WERI-Rb-1 (cell line): ENCODE measurements at regions not wholly inside any gene's neighbourhood (a gene's known extent, or its start where the extent isn't known, plus 50 kb on each side); places are given as distances from the start of the nearest gene placed in this dataset.

Experiments
- DNase-seq: peaks from one replicate; pipeline ENCODE4 v3.0.0-alpha.2; 2020
- H3K27ac ChIP-seq: fragments of 250-450 bp; sonication (Bioruptor Pico); 2 replicates; pipeline ENCODE4 v1.5.1; 2020; ENCODE audit warnings: mild to moderate bottlenecking, moderate library complexity
- H3K27me3 ChIP-seq: fragments of 250-450 bp; sonication (Bioruptor Pico); 2 replicates; pipeline ENCODE4 v1.5.1; 2021; ENCODE audit warnings: mild to moderate bottlenecking, low read depth, moderate library complexity; ENCODE audit not compliant: insufficient read depth, severe bottlenecking
- H3K36me3 ChIP-seq: fragments of 250-450 bp; sonication (Bioruptor Pico); 2 replicates; pipeline ENCODE4 v1.5.1; 2020; ENCODE audit warnings: mild to moderate bottlenecking, moderate library complexity
- H3K4me3 ChIP-seq: 2 replicates; pipeline ENCODE4 v1.5.1; 2011; ENCODE audit warnings: low read depth, mild to moderate bottlenecking, control low read depth, low read length
- H3K9me3 ChIP-seq: fragments of 250-450 bp; sonication (Bioruptor Pico); 2 replicates; pipeline ENCODE4 v1.5.1; 2021; ENCODE audit warnings: mild to moderate bottlenecking, moderate library complexity; ENCODE audit not compliant: severe bottlenecking
- TF ChIP-seq, protein P1 (sequence below): IDR thresholded peaks from 2 replicates; pipeline ENCODE4 v1.5.1; 2011; ENCODE audit warnings: low read depth, mild to moderate bottlenecking, control low read depth, inconsistent platforms, low read length

DNA sequence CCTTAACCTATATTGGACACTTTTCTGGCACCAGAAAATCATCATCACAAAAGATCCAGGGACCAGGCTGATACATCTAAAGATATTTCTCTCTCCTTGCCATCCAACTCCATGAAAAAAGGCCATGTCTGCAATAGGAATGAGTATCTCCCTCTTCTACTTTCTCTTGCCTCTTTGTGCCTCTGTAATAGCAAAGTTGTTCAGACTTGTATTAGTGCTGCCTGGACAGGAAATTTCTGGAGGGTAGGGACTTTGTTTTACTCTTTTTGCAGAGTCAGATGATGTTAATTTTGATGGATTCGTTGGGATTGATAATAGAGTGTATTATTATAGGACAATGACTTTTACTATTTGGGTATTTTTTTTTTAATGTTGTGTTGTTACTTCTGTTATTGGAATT, 376.3 kb downstream of the INHBA start:
- TF ChIP-seq, protein P1, sequence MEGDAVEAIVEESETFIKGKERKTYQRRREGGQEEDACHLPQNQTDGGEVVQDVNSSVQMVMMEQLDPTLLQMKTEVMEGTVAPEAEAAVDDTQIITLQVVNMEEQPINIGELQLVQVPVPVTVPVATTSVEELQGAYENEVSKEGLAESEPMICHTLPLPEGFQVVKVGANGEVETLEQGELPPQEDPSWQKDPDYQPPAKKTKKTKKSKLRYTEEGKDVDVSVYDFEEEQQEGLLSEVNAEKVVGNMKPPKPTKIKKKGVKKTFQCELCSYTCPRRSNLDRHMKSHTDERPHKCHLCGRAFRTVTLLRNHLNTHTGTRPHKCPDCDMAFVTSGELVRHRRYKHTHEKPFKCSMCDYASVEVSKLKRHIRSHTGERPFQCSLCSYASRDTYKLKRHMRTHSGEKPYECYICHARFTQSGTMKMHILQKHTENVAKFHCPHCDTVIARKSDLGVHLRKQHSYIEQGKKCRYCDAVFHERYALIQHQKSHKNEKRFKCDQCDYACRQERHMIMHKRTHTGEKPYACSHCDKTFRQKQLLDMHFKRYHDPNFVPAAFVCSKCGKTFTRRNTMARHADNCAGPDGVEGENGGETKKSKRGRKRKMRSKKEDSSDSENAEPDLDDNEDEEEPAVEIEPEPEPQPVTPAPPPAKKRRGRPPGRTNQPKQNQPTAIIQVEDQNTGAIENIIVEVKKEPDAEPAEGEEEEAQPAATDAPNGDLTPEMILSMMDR = no peak
- no peaks in the 10 kb centered on the region for H3K9me3 ChIP-seq

DNA sequence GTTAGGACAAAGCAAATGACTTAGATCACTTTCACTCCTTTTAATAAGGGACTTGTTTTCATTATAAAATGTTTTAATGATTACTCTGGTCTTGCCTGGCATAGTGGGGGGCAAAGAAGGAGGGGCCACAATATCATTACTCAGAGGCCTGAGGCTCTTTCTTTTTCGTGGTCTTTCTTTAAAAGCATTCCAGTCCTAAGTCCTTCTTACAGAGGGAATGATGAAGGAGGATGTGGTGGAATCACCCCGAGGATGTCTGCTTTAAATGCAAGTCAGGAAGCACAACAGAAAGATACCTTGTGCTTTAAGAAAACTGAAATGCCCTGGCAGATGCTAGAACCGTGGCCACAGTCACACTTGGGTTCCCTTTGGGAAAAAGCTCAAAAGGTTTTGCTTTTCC, 379.1 kb downstream of the INHBA start:
- Histone ChIP-seq H3K9me3 (no peaks in the 10 kb centered on the region), H3K27me3 (peaks cover 19% of the 10 kb centered on the region), H3K4me3 (no peak overlapping the region), H3K27ac (no peak overlapping the region), H3K36me3 (no peaks in the 10 kb centered on the region)
- DNase-seq = no peak
- TF ChIP-seq, protein P1 = no peak

More for the DNA sequence above, 376.3 kb downstream of the INHBA start:
- no peak for DNase-seq
- Histone ChIP-seq H3K27ac (no peak overlapping the region), H3K4me3 (no peak overlapping the region), H3K36me3 (no peaks in the 10 kb centered on the region), H3K27me3 (peaks cover 21% of the 10 kb centered on the region)

DNA sequence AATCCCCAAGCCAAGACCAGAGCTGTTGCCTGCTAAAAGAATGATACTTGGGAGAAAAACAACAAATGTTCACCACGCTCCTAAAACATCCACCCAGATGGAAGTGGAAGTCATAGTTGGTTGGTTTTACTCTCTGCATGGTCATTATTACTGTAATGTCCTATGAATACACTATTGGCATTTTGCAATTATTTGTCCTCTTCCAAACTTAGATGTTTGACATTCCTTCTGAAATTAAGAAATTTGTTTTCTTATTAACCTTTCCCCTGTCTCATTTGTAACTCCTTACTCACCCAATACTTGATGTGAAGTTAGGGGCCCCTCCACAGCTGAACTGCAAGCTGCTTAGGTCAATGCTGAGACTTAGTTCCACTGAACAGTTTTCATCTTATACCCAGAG, 383.3 kb downstream of the INHBA start:
- TF ChIP-seq, protein P1 = no peak
- DNase-seq = no peak
- Histone ChIP-seq H3K27me3 (peaks cover 18% of the 10 kb centered on the region), H3K27ac (no peak overlapping the region), H3K9me3 (no peaks in the 10 kb centered on the region), H3K36me3 (no peaks in the 10 kb centered on the region), H3K4me3 (no peak overlapping the region)

DNA sequence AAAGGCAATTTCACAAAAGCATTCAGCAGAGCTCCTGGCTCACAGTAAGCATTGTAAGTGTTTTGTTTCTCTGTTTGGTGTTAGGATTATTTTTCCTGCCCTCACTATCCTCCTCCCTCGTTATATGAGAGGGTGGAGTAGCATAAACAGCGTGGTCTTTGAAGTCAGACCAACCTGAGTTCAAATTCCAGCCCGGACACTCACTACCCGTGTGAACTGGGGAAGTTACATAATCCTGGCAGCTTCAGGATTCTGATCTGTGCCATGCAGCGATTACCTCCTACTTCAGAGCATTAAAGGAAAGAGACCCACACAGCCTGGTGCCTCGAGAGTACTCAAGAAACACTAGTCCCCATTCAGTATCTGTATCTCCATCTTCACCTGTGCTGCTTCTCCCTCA, 386.5 kb downstream of the INHBA start:
- TF ChIP-seq, protein P1 = no peak
- Histone ChIP-seq H3K27me3 (peaks cover 28% of the 10 kb centered on the region), H3K9me3 (no peaks in the 10 kb centered on the region), H3K36me3 (no peaks in the 10 kb centered on the region), H3K27ac (no peak overlapping the region), H3K4me3 (no peak overlapping the region)
- no peak for DNase-seq

DNA sequence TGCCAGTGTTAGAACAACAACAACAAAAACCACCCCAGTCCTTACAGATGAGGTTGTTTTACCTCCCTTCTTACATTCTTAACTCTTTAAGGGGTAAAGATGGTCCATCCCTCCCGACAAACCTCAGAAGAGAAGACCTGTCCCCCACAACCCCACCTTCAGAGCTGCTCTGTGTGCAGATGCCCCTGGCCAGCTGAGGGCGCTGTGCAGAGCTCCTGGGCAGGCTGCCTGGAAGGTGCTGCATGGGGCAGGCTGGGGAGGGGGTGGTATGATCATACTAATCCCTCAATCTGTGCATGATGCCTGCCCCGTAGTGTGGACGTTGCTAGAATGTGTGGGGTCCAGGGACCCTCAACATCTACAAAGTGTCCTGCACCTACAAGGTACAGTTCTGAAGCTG, 387.1 kb downstream of the INHBA start:
- H3K36me3 ChIP-seq = no peaks in the 10 kb centered on the region
- peaks cover 30% of the 10 kb centered on the region for H3K27me3 ChIP-seq
- TF ChIP-seq, protein P1 = peak; percentile 37; the same call in 1 of the 2 replicates
- H3K27ac ChIP-seq = no peak overlapping the region
- H3K4me3 ChIP-seq = no peak overlapping the region
- peak; percentile 10 for DNase-seq
- no peaks in the 10 kb centered on the region for H3K9me3 ChIP-seq

DNA sequence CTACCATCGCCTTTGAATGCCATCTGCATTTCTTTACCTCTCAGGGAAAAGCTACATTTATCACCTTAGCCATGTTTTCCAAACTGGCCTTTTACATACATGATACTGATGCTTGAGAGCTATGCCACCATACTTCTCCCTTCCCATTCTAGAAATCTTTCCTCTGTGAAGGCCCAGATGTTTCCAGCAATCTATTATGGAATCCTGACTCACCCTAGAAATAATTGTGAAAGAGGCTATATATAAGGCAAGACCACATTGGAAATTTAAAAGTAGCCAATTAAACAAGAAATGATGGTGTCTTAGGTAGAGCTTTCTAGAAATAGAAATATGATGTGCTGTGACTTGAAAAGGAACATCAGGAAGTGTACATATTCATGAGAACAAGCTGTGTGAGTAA, 389.7 kb downstream of the INHBA start:
- peaks cover 29% of the 10 kb centered on the region for H3K27me3 ChIP-seq
- DNase-seq = no peak
- no peak overlapping the region for H3K4me3 ChIP-seq
- no peaks in the 10 kb centered on the region for H3K9me3 ChIP-seq
- TF ChIP-seq, protein P1 = no peak
- H3K36me3 ChIP-seq = no peaks in the 10 kb centered on the region
- no peak overlapping the region for H3K27ac ChIP-seq
